ENCODE measurements at regions not wholly inside any gene's neighbourhood (a gene's known extent, or its start where the extent isn't known, plus 50 kb on each side); places are given as distances from the start of the nearest gene placed in this dataset.
"Not testable (repeated sequence)": the region's sequence is repeated elsewhere in the genome, so short reads cannot be mapped to it uniquely, and the experiment has no call there.

- DNase-seq = no peak
Measured at GRCh38 chr4:156538651-156539257, 432.8 kb downstream of the PDGFC start.

GRCh38 chr4:156538210-156538609 lies 433.4 kb downstream of the PDGFC start:
- no peak for DNase-seq

GRCh38 chr4:156537286-156537685 lies 434.3 kb downstream of the PDGFC start:
- DNase-seq = peak; percentile 14

- DNase-seq = no peak
Measured at GRCh38 chr4:156536661-156537060, 434.9 kb downstream of the PDGFC start.

- no peak for DNase-seq
Measured at GRCh38 chr4:156534205-156534604, 437.4 kb downstream of the PDGFC start.

- no peak for DNase-seq
Measured at GRCh38 chr4:156528216-156528615, 443.4 kb downstream of the PDGFC start.

GRCh38 chr4:156527237-156527993 lies 444.2 kb downstream of the PDGFC start:
- DNase-seq = no peak

GRCh38 chr4:156523991-156524390 lies 447.6 kb downstream of the PDGFC start:
- no peak for DNase-seq

- no peak for DNase-seq
Measured at GRCh38 chr4:156523492-156523891, 448.1 kb downstream of the PDGFC start.

- DNase-seq = no peak
Measured at GRCh38 chr4:156521631-156522030, 450.0 kb downstream of the PDGFC start.

GRCh38 chr4:156517956-156518355 lies 453.6 kb downstream of the PDGFC start:
- no peak for DNase-seq

GRCh38 chr4:156517546-156517945 lies 454.1 kb downstream of the PDGFC start:
- DNase-seq = no peak

- DNase-seq = peak; percentile 31
Measured at GRCh38 chr4:156516698-156517097, 454.9 kb downstream of the PDGFC start.

GRCh38 chr4:156515295-156515694 lies 456.3 kb downstream of the PDGFC start:
- no peak for DNase-seq

GRCh38 chr4:156512622-156513021 lies 459.0 kb downstream of the PDGFC start:
- DNase-seq = no peak

GRCh38 chr4:156509921-156510320 lies 461.7 kb downstream of the PDGFC start:
- not testable (repeated sequence) for DNase-seq

GRCh38 chr4:156505341-156505955 lies 466.2 kb downstream of the PDGFC start:
- no peak for DNase-seq

- no peak for DNase-seq
Measured at GRCh38 chr4:156503119-156503518, 468.5 kb downstream of the PDGFC start.

GRCh38 chr4:156501962-156502361 lies 469.6 kb downstream of the PDGFC start:
- no peak for DNase-seq

- DNase-seq = no peak
Measured at GRCh38 chr4:156499684-156500083, 471.9 kb downstream of the PDGFC start.

GRCh38 chr4:156497486-156497885 lies 474.1 kb downstream of the PDGFC start:
- no peak for DNase-seq

- peak; percentile 78 for DNase-seq
Measured at GRCh38 chr4:156496797-156497196, 474.8 kb downstream of the PDGFC start.

- no peak for DNase-seq
Measured at GRCh38 chr4:156495836-156496235, 475.8 kb downstream of the PDGFC start.

GRCh38 chr4:156495091-156495490 lies 476.5 kb downstream of the PDGFC start:
- DNase-seq = peak; percentile 9
